ENCODE measurements at regions not wholly inside any gene's neighbourhood (a gene's known extent, or its start where the extent isn't known, plus 50 kb on each side); places are given as distances from the start of the nearest gene placed in this dataset.

DNA sequence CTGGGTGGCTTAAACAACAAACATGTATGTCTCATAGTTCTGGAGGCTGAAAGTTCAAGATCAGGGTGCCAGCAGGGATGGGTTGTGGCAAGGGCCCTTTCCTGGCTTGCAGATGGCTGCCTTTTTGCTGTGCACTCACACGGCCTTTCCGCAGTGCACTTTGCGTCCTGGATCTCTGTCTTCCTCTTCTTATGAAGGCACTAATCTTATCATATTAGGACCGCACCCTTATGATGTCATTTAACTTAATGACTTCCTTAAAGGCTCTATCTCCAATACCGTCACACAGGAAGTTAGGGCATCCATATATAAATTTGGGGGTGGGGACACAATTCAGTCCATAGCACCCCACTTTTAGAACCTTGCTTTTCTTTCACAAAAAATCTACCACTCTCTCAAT is 255.2 kb downstream of the SNX13 start:
- ChIA-PET POLR2A (no interaction called here), CTCF (interaction anchor here (0.7 to 7.4 kb wide), 2 partner anchors 10 to 702 kb away, joined by 3 to 77 read pairs; no protein-coding TSS in a partner anchor)
- H3K4me3 ChIP-seq = no peak overlapping the region
- no peak overlapping the region for H3K4me2 ChIP-seq
- DNase-seq (ENCODE audit: low read depth in 1 of 2, low spot score in 1 of 2) (no peak), ATAC-seq (no peak), FAIRE-seq (no peak)
- H3K4me1 ChIP-seq = peaks cover 38% of the 10 kb centered on the region
- no peaks in the 10 kb centered on the region for H3K9me3 ChIP-seq
- no peak for TF ChIP-seq FOXS1 (CRISPR knock-in tag; IDR thresholded peaks at IDR 0.05)
- TF ChIP-seq, protein P1, sequence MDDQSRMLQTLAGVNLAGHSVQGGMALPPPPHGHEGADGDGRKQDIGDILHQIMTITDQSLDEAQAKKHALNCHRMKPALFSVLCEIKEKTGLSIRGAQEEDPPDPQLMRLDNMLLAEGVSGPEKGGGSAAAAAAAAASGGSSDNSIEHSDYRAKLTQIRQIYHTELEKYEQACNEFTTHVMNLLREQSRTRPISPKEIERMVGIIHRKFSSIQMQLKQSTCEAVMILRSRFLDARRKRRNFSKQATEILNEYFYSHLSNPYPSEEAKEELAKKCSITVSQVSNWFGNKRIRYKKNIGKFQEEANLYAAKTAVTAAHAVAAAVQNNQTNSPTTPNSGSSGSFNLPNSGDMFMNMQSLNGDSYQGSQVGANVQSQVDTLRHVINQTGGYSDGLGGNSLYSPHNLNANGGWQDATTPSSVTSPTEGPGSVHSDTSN (IDR thresholded peaks at IDR 0.05) = no peak
- no peak for TF ChIP-seq PHF8 (IDR thresholded peaks at IDR 0.05; ENCODE audit: borderline replicate concordance, low read depth)
- no peak for TF ChIP-seq SMC3 (IDR thresholded peaks at IDR 0.05)
- no peak for TF ChIP-seq ZSCAN20 (CRISPR knock-in tag; IDR thresholded peaks at IDR 0.05)
- TF ChIP-seq BHLHE40 (IDR thresholded peaks at IDR 0.05; ENCODE audit: low read depth, low read length) = no peak
- no peak for TF ChIP-seq ZFP36 (IDR thresholded peaks at IDR 0.05; ENCODE audit: borderline replicate concordance, partially characterized antibody)
- no peak for TF ChIP-seq ZNF302 (CRISPR knock-in tag; IDR thresholded peaks at IDR 0.05)
- no peak for TF ChIP-seq HDAC2 (IDR thresholded peaks at IDR 0.05)
- TF ChIP-seq RCOR1 (IDR thresholded peaks at IDR 0.05; ENCODE audit: low read depth, low read length) = no peak
- no peak for TF ChIP-seq RFX5 (IDR thresholded peaks at IDR 0.05)
- TF ChIP-seq, protein P2, sequence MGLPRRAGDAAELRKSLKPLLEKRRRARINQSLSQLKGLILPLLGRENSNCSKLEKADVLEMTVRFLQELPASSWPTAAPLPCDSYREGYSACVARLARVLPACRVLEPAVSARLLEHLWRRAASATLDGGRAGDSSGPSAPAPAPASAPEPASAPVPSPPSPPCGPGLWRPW (IDR thresholded peaks at IDR 0.05) = no peak
- TF ChIP-seq, protein P3, sequence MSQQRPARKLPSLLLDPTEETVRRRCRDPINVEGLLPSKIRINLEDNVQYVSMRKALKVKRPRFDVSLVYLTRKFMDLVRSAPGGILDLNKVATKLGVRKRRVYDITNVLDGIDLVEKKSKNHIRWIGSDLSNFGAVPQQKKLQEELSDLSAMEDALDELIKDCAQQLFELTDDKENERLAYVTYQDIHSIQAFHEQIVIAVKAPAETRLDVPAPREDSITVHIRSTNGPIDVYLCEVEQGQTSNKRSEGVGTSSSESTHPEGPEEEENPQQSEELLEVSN (IDR thresholded peaks at IDR 0.05; ENCODE audit: borderline replicate concordance, low read depth) = no peak
- TF ChIP-seq RNF2 (IDR thresholded peaks at IDR 0.05; ENCODE audit: borderline replicate concordance, low read depth) = no peak
- TF ChIP-seq EHMT2 (IDR thresholded peaks at IDR 0.05; ENCODE audit: low read depth) = no peak
- TF ChIP-seq HEYL (CRISPR knock-in tag; IDR thresholded peaks at IDR 0.05) = no peak
- 94% methylated on average over 5 of the region's 5 CpGs for WGBS (ENCODE audit: missing lambda C conversion rate)
- H3K27ac ChIP-seq = no peak overlapping the region; a peak in 2 of 6 replicates

DNA sequence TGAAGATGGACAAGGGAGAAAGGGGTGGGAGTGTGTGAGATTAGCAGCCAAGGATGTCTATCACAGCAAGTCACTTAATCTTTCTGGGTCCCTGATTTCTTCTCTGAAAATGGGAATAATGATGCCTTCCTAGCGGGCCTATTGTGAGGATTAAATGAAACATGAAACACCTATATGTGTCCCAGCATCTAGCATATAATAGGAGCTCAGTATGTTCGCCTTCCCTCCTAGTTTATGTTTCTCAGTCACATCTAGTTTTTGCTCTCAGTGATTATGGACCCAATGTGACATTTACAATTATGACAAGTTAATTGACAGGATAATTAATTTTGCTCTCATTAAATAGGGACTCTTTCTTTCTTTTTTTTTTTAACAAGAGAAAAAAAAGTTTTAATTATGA is 252.9 kb downstream of the SNX13 start:
- FAIRE-seq (no peak), ATAC-seq (no peak), DNase-seq (ENCODE audit: low read depth in 1 of 2, low spot score in 1 of 2) (no peak)
- Histone ChIP-seq H3K4me1 (peaks cover 22% of the 10 kb centered on the region), H3K27ac (no peak overlapping the region; a peak in 1 of 6 replicates), H3K4me3 (no peak overlapping the region), H3K4me2 (no peak overlapping the region), H3K9me3 (no peaks in the 10 kb centered on the region)
- TF ChIP-seq, protein P3 (IDR thresholded peaks at IDR 0.05; ENCODE audit: borderline replicate concordance, low read depth) = no peak
- TF ChIP-seq GATA3 (IDR thresholded peaks at IDR 0.05; ENCODE audit: borderline replicate concordance) (no peak), EHMT2 (IDR thresholded peaks at IDR 0.05; ENCODE audit: low read depth) (no peak), FOSL2 (IDR thresholded peaks at IDR 0.05) (no peak), FOSL2 (CRISPR knock-in tag; IDR thresholded peaks at IDR 0.05) (no peak), RFX5 (IDR thresholded peaks at IDR 0.05) (no peak), JUNB (IDR thresholded peaks at IDR 0.05) (no peak), NPAS2 (CRISPR knock-in tag; IDR thresholded peaks at IDR 0.05; ENCODE audit: borderline replicate concordance) (no peak), KDM5A (IDR thresholded peaks at IDR 0.05) (no peak), TP53 (CRISPR knock-in tag; IDR thresholded peaks at IDR 0.05) (no peak), ESRRA (IDR thresholded peaks at IDR 0.05; ENCODE audit: borderline replicate concordance, low read length) (no peak), POLR2AphosphoS2 (conservative IDR thresholded peaks at IDR 0.05; ENCODE audit: low read length) (no peak), JUN (IDR thresholded peaks at IDR 0.05) (no peak), EP300 (IDR thresholded peaks at IDR 0.05) (no peak), CHD2 (IDR thresholded peaks at IDR 0.05; ENCODE audit: low read length, partially characterized antibody) (no peak), ZFP36 (IDR thresholded peaks at IDR 0.05; ENCODE audit: borderline replicate concordance, partially characterized antibody) (no peak)
- TF ChIP-seq, protein P1 (IDR thresholded peaks at IDR 0.05) = no peak
- TF ChIP-seq, protein P4, sequence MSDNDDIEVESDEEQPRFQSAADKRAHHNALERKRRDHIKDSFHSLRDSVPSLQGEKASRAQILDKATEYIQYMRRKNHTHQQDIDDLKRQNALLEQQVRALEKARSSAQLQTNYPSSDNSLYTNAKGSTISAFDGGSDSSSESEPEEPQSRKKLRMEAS (IDR thresholded peaks at IDR 0.05) = no peak
- TF ChIP-seq, protein P5, sequence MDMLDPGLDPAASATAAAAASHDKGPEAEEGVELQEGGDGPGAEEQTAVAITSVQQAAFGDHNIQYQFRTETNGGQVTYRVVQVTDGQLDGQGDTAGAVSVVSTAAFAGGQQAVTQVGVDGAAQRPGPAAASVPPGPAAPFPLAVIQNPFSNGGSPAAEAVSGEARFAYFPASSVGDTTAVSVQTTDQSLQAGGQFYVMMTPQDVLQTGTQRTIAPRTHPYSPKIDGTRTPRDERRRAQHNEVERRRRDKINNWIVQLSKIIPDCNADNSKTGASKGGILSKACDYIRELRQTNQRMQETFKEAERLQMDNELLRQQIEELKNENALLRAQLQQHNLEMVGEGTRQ (IDR thresholded peaks at IDR 0.05) = no peak
- WGBS (ENCODE audit: missing lambda C conversion rate) = 59% methylated on average over 2 of the region's 2 CpGs
- ChIA-PET POLR2A (no interaction called here), CTCF (interaction anchor here (1.4 kb wide), 1 partner anchor 658 kb away, joined by 3 read pairs; no protein-coding TSS in a partner anchor)
